HG03135 (cell line): ENCODE measurements at regions not wholly inside any gene's neighbourhood (a gene's known extent, or its start where the extent isn't known, plus 50 kb on each side); places are given as distances from the start of the nearest gene placed in this dataset.

Source experiments
- ATAC-seq: cut with Tn5 transposase; IDR thresholded peaks from one replicate; pipeline ENCODE4 v1.9.1; 2021; ENCODE audit warnings: mild to moderate bottlenecking, moderate library complexity; ENCODE audit not compliant: unreplicated experiment

DNA sequence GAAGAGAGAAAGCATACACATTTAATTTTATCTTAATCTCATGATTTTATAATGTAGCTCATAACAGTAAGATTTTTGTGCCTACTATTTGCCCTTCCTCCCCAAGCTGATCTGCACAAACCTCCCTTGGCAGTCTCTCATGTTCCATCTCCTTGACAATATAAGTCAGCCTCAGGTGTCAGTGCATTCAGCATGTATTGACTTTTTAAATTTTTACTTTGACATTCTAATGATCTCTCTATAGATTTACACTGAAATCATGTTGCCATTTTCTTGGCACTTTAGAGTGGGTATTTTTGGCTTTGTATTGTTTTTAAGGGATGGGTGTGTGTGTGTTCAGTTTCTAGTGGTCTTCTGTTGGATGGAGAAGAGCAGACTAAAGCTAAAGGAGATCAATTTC lies 505.3 kb upstream of the CPEB2 start:
- ATAC-seq, result no peak

DNA sequence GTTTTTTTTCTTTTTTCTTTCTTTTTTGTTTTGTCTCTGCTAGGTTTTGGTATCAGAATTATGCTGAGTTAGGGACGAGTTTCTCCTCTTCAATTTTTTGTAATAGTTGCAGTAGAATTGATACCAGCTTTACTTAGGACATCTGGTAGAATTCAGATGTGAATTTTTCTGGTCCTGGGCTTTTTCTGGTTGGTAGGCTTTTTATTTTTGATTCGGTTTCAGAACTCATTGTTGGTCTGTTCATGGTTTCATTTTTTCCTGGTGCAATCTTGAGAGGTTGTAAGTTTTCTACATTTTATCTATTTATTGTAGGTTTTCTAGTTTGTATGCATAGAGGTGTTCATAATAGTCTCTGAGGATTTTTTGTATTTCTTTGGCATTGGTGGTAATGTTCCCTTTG lies 498.1 kb upstream of the CPEB2 start:
- ATAC-seq, result no peak

DNA sequence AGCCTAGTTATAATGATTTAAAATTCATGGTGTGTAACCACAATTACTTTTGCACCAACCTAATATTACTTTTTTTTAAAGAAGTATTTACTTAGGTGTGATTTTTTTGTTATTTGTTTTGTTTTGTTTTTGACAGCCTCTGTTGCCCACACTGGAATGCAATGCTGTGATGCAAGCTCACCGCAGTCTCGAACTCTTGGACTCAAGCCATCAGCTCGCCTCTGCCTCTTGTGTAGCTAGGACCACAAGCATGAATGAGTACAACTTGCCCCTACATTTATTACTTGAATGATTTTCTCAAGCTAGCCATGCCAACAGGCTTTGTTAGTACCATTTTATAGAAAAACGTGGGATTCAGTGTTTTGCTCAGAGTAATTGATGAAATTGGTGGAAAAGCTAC lies 488.8 kb upstream of the CPEB2 start:
- no peak for ATAC-seq

DNA sequence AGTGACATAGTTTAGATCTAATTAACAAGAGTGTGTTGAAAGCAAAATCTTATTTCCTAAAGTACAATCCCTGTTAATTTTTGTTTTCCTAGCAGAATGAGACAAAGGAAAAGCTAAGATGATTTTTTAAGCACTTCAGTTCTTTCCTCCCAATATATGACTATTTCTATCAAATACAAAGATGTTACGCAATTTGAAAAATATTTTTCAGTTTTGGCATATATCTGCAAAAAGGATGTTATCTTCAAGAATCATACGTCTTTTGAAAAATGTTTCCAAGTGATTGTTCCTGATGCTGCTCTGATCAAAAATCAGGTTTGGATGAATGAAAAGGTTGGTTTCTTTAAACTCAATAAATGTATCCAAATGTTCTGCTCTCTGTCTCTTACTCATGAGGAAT lies 486.7 kb upstream of the CPEB2 start:
- no peak for ATAC-seq

DNA sequence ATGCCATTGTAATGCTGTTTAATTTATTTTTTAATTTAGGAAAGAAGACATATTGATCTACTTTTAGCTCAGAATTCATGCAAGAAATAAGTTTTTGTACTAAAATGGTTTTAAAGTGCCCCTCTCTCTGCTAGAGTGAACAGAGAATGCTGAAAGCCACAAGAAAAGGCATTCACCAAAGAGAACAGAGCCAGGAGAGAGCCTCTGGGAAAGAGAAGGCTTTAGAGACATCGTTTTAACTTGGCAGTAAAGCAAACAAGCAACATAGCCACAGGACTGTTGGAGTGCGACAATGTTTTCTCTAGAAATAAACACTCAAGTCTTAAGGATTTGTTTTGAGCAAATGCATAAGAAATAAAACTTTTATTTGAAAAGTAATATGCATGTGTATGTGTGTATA lies 484.1 kb upstream of the CPEB2 start:
- ATAC-seq, result no peak

DNA sequence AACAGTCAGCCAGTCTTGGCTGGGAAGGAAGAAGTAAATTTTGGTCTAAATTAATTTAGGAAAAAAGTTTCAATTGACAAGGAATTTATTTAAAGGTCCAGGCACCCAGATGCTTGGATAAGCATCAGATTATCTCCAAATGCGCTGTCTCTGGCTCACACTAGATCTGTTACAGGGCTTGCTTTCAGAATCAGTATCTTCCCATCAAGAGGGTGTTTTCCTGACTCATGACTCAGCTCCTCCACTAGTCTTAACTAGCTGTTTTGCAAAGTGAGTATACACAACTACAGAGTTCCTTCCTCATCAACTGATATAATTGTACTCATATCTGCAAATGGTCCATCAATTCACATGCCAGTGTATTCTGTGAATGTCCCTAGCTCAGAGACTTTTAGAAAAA lies 482.1 kb upstream of the CPEB2 start:
- ATAC-seq, result no peak

DNA sequence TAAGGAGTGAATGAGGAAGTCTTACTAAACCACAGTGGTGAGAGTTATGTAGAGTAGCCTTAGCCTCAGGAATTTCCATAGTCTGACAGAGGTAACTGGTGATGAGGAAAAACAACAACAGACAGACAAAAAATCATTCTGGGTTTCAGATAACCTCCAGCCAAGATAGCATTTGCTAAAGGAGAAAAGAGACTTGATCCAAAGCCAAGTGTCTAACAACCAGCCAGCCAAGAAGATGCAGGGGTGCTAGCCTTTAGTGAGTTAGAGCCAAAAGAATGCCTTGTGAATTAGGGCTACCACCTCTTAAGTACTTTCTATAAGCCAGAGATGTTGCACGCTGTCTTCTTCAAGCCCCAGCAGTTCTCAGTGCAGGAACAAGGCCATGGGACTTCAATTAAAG lies 478.0 kb upstream of the CPEB2 start:
- no peak for ATAC-seq

DNA sequence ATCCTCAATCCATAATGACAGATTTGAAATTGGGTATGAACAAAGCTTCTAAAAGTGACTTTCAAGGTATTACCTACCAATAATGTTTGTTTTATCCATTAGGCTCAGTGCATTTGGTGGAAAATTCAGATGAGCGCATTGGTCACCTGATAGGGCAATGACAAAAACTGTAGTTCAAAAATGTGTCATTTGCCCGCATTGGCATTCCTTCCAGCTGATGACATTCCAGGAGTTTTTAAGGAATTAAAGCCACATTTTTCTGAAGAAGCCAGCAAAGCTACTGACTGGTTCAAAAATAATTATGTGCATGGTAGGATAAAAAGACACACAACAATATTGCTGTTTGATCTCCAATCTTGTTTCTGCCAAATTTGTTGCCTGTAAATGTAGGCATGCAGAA lies 473.4 kb upstream of the CPEB2 start:
- no peak for ATAC-seq

DNA sequence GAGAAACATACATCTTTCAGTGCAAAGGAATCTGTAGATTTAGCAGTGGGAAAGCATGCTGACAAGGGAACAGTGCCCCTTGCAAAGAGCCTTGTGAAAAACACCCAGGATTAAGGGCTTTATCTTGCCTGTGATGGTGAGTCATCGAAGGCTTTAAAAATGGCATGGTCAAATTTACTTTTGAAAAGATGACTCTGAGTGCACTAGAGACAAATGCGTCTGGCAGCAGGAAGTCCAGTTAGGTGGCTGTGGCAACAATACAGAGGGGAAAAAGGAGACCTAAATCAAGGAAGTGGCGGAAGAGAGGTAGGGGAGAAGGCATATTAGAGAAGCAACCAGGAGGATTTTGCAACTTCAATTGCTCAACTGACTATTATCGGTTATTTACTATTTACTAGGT lies 472.6 kb upstream of the CPEB2 start:
- ATAC-seq, result no peak

DNA sequence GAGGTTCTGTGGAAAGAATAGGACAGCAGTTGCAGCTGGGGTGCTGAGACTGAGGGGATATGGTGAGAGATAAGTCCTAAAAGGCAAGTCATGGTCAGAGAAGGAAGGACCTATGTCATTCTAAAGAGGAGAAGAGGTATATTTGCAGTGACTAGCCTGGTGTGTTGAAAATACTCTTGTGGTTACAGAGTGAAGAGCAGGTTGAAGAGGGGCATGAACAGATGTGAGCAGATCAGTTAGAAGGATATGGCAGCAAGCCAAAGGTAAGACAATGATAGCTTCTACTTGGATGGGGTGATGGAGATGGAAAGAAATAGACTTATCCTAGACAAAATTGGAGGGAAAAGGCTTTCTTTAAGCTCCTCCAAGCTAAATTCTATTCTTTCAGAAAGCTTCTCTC lies 469.8 kb upstream of the CPEB2 start:
- ATAC-seq, result no peak

DNA sequence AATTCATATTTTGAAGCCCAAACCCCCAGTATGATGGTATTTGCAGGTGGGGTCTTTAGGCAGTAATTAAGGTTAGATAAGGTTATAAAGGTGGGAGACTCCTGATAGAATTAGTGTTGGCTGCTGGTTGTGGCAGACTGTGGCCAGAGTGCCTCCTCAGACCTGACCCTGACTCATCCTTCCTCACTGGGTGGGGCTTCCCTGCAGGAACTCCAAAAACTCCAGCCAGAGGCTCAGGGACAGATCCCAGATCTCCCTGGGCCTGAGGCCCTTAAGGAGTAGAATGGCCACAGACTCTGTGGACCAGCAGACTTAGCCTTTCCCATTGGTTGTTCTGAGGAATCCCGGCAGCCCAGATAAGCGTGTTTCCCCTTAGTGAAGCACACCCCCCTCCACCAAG lies 463.0 kb upstream of the CPEB2 start:
- ATAC-seq, result no peak

DNA sequence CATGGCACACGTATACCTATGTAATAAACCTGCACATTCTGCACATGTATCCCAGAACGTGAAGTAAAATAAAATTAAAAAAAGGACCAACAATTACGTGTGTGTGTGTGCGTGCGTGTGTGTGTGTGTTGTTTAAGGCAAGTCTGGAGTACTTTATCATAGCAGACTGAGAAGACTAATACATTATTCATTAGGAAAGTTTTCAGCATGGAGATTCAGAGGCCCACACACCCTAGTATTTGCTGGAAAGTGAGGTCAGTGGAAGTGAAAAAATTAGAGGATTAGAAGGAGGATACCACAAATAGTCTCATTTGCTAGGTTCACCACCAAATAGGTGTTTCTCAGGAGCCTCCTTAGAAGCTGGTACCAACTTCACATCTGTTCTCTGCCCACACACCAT lies 457.1 kb upstream of the CPEB2 start:
- ATAC-seq, result no peak

DNA sequence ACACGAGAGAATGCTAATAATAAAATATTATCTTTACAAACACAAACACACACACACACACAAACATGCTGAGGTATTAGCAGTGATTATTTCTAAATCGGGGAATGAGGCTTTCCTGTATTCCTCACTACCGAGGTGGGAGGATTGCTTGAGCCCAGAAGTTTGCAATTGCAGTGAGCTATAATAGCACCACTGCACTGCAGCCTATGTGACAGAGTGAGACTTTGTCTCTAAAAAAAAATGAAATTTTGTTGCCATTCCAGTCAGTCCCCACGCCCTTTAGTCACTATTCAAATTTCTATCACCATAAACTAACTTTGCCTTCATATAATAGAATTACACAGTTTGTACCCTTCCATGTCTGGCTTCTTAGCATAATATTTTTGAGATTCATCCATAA lies 456.5 kb upstream of the CPEB2 start:
- ATAC-seq, result no peak

DNA sequence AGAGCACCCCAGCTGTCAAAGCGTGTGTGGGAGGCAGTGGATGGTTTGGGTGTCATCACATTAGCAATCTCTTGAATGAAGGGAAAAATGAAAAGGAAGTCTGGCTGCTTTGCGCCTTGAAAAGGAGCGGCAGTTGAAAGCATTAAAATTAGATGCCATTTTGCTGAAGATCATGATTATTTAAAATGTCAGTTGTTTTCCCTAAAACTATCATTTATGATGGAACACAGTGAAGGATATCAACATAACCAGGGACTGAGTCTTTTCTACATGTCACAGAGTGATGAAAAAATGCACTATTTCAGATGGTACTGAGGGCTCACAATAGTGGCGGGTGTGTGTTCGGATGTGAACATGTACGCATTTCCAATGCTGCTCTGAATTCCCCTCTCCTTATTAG lies 450.2 kb upstream of the CPEB2 start:
- ATAC-seq, result no peak

DNA sequence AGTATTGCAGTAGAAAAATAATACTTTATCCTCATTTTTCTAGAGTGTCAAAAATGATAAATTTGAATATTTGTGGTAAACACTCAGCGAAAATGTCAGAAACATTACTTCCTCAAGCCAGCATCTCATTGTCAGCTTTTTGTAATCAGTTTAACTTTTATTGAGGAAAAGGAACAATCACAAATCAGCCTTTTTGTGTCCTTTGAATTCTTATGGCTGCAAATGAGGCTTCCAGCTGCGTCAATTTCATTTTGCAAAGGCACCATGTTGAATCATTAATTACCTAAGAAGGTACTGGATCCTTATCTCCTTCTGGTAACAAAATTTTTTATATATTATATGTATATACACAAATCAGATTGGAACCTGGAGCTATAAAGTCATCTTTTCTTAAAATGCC lies 442.6 kb upstream of the CPEB2 start:
- no peak for ATAC-seq

DNA sequence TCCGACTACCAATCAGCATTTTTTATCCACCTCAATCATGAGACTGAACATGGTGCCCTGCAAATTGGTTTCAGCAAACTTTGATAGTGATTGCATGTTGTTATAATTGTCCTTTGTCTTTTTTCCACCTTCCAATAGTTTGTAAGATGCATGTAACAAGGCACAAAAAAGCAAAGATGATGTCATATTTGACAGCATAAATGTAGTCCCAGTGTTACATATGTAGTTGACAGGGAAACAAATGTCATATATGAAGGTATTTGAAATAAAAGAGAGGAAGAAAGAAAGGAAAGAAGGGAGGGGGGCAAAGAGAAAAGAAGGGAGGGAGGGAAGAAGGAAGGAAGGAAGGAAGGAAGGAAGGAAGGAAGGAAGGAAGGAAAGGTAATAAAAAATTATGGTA lies 441.7 kb upstream of the CPEB2 start:
- no peak for ATAC-seq

DNA sequence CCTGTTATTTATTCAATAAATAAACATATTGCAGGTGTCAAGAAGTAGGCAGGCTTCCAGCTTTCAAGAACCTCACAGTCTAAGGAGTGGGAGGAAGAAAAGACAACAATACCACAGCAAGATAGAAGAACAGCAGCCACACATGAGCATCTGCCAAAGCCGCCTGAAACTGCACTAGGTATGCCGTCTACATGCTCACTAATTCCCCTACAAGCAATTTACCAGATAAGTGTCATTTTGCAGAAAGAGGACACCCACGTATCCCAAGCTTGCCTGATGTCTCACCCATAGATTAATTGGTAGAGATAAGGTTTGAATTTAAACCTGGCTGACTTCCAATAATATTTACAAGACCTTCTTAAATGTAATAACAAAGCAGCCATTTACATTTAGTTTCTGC lies 439.4 kb upstream of the CPEB2 start:
- no peak for ATAC-seq

DNA sequence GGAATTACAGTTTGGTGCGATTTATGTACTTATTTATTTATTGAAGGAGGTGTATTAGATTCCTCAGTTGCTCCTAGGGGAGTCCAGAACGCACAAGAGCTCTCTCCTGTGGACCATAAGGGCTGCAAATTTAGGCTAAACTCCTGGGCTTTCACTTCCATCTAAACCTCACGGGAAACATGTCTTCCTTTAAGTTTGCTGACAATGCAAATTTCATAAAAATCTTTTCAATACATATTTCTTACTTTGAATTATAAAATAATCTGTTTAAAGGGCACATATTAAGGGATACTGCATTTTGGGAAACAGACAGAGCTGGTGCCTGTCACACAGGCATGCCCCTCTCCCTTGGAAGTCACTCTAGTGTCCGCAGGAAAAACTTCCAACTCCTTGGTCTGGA lies 438.0 kb upstream of the CPEB2 start:
- no peak for ATAC-seq

DNA sequence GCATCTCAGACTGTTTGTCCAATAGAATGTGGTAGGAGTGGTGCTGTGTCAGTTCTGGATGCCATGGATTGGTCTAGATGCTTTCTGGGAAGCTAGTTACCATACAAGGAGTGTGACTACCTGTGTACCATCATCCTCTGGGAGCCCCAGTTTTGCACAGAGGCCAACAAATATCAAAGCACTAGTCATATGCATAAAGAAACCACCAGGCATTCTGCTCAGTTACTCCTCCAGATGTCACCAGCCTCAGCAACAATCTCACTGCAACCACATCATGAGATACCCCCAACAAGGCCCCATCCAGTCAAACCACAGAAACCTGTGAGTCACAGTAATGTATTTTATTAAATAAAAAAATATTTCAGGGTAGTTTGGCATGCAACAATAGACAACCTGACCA lies 435.8 kb upstream of the CPEB2 start:
- ATAC-seq, result no peak

DNA sequence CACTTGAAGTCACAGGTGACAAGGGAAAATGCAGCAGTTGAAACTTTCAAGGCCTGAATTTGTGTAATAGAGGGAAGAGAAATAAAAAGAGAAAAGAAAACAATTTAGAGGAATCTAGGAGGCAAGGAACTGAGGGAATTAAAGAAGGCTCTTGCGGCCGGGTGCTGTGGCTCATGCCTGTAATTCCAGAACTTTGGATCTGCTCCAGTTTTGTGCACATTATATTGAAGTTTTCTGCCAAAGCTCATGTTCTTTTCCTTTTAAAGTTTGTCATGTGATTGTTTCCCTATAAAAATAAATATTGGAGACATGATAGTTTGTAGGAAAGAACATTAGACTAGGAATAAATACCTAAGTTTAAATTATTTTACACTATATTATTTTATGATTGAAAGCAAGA lies 433.9 kb upstream of the CPEB2 start:
- no peak for ATAC-seq

DNA sequence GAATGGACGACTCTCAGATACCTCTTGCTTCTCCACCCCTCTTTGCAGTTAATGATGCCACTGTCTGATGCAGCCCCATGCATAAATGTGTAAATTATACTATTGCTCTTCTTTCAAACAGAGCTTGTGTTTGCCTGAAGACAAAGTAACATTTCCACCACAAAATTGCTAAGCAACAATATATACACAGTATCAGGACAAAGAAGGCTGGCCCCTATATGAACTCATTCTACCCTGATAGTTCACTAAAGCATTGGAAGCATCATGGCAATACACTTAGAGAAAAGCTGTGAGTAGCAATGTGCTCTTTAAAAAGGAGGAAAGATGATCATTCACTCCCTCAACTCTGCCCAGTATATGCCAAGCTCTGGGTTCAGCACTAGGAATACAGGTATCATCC lies 427.0 kb upstream of the CPEB2 start:
- ATAC-seq, result no peak

DNA sequence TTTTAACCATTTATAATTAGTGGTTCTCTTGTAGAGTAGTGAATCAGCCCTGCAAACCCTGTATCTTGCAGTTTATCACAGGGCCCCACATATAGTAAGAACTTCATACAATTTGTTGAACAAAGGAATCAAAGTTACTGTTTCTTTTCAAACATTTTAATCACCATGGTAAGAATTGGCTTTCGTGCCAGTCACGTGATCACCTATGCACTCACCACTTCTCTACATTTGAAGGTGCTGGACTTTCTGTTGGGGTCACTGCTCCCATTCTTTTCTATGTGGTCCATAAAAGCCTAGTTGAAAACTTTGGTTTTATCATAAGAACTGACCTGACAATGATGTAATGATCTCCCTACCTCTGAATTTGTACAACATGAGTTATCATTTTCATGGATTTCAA lies 426.4 kb upstream of the CPEB2 start:
- ATAC-seq, result no peak

DNA sequence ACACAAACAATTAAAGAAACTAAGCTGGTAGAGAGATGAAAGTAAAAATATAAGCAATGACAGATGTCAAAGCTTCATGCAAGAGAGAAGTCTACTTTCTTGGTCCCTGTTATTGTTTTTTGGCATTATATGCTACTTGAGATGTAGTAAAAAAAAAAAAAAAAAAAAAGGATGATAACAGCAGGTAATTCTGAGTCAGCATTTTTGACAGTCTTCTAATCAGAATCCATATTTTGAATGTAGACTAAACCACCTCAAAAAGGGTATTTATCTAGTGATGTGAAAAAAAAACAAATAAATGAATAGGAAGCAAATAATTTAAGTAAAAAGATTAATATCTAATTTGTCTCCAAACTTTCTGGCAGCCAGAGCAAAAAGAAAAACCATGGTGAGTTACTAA lies 422.2 kb upstream of the CPEB2 start:
- no peak for ATAC-seq

DNA sequence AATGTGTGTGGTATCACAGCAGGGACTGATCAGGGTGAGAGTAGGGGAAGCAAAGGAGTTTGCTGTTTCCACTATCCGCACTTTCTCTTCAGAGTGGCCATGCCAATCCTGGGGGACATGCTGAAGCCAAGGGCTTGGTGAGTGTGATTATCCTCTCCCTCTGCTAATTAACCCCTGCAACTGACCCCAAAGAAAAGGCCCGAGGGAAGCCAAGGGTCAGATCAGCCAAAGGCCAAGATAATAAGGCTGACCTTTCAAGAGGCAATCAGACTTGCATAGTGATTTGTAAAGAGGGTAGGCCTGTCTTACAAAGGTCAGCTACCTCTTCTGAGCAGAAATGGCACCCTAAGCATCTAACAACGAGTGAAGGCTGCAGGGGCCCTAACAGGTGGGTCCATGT lies 420.5 kb upstream of the CPEB2 start:
- ATAC-seq, result no peak
